Retinal pigment epithelial cell (primary cell): ENCODE measurements at regions not wholly inside any gene's neighbourhood (a gene's known extent, or its start where the extent isn't known, plus 50 kb on each side); places are given as distances from the start of the nearest gene placed in this dataset.
A peak's percentile ranks its signal among the peaks of the same experiment; 100 is the strongest.

Experiments used
- DNase-seq: peaks from one replicate; pipeline ENCODE4 v3.0.0-alpha.2; 2010; ENCODE audit warnings: low read depth
- H3K4me3 ChIP-seq: 2 replicates; pipeline ENCODE4 v1.5.1; 2011; ENCODE audit warnings: mild to moderate bottlenecking, low read length, control low read depth, moderate library complexity
- CTCF ChIP-seq: conservative IDR thresholded peaks from 2 replicates; pipeline ENCODE4 v1.5.1; 2011; ENCODE audit warnings: low read depth, low read length, control low read depth, inconsistent platforms

- TF ChIP-seq CTCF: no peak
- DNase-seq: no peak
- no peak overlapping the region for H3K4me3 ChIP-seq
Observed at GRCh38 chr5:84637662-84638375, 253.1 kb upstream of the EDIL3 start.

GRCh38 chr5:84635235-84636055, 250.8 kb upstream of the EDIL3 start:
- no peak overlapping the region for H3K4me3 ChIP-seq
- no peak for TF ChIP-seq CTCF
- no peak for DNase-seq

- peak; percentile 17 for DNase-seq
- TF ChIP-seq CTCF: no peak
Observed at GRCh38 chr5:84634256-84634655, 249.6 kb upstream of the EDIL3 start.

DNA sequence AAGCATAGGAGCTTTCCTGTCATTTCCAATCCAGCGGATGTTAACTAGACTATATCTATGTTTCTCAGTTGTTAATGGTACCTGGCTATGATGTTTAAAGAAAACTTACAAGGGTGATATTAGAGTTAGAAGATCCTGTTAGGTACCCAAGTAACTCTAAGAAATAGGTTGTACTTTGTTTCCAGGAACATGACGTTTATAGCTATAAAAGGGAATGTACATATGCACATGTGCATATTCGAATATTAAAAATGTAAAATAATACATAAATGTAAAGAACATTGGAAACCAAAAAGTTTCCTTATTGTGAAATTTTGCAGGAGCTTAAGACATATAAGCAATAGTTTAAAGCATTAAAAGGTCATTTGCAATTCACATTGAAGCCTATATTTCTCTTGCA, 247.7 kb upstream of the EDIL3 start:
- DNase-seq: no peak
- no peak overlapping the region for H3K4me3 ChIP-seq
- TF ChIP-seq CTCF: no peak

More at GRCh38 chr5:84634256-84634655, 249.6 kb upstream of the EDIL3 start:
- no peak overlapping the region for H3K4me3 ChIP-seq

DNA sequence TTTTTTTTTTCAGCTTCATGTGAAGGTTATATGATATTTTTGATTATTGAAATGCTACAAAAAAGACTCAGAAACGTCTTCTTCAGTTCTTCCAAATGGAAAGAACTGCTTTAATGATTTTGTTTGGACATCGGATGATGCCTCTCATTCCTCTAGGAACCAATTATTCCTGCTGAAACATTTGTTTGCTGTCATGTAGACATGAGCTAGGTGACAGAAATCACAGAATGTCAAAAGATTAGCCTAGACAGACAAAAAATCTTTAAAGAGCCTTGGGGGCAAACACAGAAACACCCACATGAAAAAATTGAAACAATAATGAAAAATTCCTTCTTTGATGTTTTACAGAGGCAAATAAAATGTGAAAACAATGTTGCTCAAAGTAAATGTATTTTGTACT, 244.2 kb upstream of the EDIL3 start:
- no peak for DNase-seq

DNA sequence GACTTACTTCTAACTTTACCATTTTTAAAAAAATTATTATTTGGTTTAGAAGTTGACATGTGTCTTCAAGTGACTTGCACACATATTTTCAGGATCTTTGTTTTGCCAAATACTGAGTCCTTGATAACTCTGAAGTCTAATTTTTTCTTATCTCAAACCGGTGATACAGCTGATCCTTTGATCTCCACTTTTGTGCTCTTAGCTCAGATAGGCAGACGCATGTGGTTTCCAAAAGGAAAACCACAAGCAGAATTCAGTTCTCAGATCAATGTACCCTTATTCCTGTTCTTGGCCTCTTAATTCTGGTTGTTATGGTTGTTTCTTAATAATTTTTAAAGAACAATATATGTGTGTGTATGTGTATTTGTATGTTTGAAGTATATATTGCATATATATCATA, 238.3 kb upstream of the EDIL3 start:
- TF ChIP-seq CTCF: no peak
- H3K4me3 ChIP-seq: no peak overlapping the region
- no peak for DNase-seq

More for the DNA sequence above, 244.2 kb upstream of the EDIL3 start:
- no peak overlapping the region for H3K4me3 ChIP-seq
- no peak for TF ChIP-seq CTCF

DNA sequence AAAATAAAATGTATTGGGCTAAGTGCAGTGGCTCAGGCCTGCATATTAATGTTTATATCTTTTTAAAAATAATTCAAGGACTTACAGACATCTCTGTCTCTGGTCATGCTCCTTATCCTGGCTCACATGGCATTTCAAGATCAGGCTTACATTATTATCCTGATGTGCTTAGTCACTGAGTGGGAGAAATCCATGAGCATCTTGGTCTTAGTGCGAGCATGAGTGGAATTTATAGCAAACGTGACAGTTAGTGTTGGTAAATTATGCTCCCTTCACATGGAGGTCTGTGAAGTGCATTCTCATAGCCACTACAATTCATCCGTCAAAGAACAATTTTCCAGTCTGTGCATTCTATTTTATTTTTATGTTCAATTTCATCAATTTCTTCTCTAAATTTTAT, 237.8 kb upstream of the EDIL3 start:
- no peak for TF ChIP-seq CTCF
- no peak overlapping the region for H3K4me3 ChIP-seq
- DNase-seq: no peak
